PC-9 (cell line): ENCODE measurements at regions not wholly inside any gene's neighbourhood (a gene's known extent, or its start where the extent isn't known, plus 50 kb on each side); places are given as distances from the start of the nearest gene placed in this dataset.
"Not testable (repeated sequence)": the region's sequence is repeated elsewhere in the genome, so short reads cannot be mapped to it uniquely, and the experiment has no call there.

Source experiments
- BruUV-seq: library from RNA; stranded (reverse); fragments of 400-500 nt; replicated peaks from 2 replicates; lab custom pipeline; 2021; lab: Mats Ljungman, UMichigan
- CTCF ChIA-PET: fragments of 300-600 bp; sonication (Branson Sonifier 250); formaldehyde crosslinking; loops from one replicate; lab custom pipeline; 2022; ENCODE audit warnings: antibody characterized with exemption; lab: Charles Lee
- POLR2A ChIA-PET: fragments of 300-600 bp; sonication (Branson Sonifier 250); formaldehyde crosslinking; loops from one replicate; lab custom pipeline; 2022; ENCODE audit warnings: antibody characterized with exemption; ENCODE audit not compliant: unreplicated experiment; lab: Charles Lee
- DNase-seq, 2 experiments: peaks; one replicate each; pipeline versions ENCODE4 v3.0.0 to v3.0.0-alpha.2; 2015 to 2022; ENCODE audit warnings: mixed read lengths in 1 of 2
- H2AFZ ChIP-seq: fragments of 200-600 bp; sonication (generic); 2 replicates; pipeline ENCODE4 v1.8.1; 2017; ENCODE audit warnings: antibody characterized with exemption
- H3F3A ChIP-seq: fragments of 200-600 bp; sonication (generic); 2 replicates; pipeline ENCODE4 v1.8.1; 2017; ENCODE audit warnings: antibody characterized with exemption, mild to moderate bottlenecking, low read depth; ENCODE audit not compliant: insufficient read depth
- H3K27ac ChIP-seq: fragments of 200-600 bp; sonication (generic); 2 replicates; pipeline ENCODE4 v1.6.1; 2016; ENCODE audit warnings: mixed run types
- H3K27me3 ChIP-seq: fragments of 200-600 bp; sonication (generic); 2 replicates; pipeline ENCODE4 v1.6.1; 2016; ENCODE audit warnings: low read depth, mixed run types; ENCODE audit not compliant: insufficient read depth
- H3K36me3 ChIP-seq: fragments of 200-600 bp; sonication (generic); 2 replicates; pipeline ENCODE4 v1.6.1; 2016; ENCODE audit warnings: low read depth, mixed run types
- H3K4me1 ChIP-seq: fragments of 200-600 bp; sonication (generic); replicated peaks from 2 replicates; pipeline ENCODE4 v1.6.1; 2016; ENCODE audit warnings: mixed run types; ENCODE audit not compliant: insufficient read depth
- H3K4me2 ChIP-seq: fragments of 200-600 bp; sonication (generic); 2 replicates; pipeline ENCODE4 v1.6.1; 2017; ENCODE audit warnings: mixed run types
- H3K4me3 ChIP-seq: fragments of 200-600 bp; sonication (generic); 2 replicates; pipeline ENCODE4 v1.6.1; 2016; ENCODE audit warnings: mixed run types
- H3K79me2 ChIP-seq: fragments of 200-600 bp; sonication (generic); 2 replicates; pipeline ENCODE4 v1.6.1; 2017; ENCODE audit warnings: low read depth, mixed run types
- H3K9me2 ChIP-seq: fragments of 200-600 bp; sonication (generic); 2 replicates; pipeline ENCODE4 v1.8.1; 2017; ENCODE audit warnings: mild to moderate bottlenecking; ENCODE audit not compliant: insufficient read depth
- H3K9me3 ChIP-seq: fragments of 200-600 bp; sonication (generic); 2 replicates; pipeline ENCODE4 v1.8.1; 2016; ENCODE audit warnings: low read depth; ENCODE audit not compliant: insufficient read depth
- H4K20me1 ChIP-seq: fragments of 200-600 bp; sonication (generic); 2 replicates; pipeline ENCODE4 v1.8.1; 2017; ENCODE audit not compliant: insufficient read depth
- CTCF ChIP-seq: fragments of 200-600 bp; sonication (generic); conservative IDR thresholded peaks from 2 replicates; pipeline ENCODE4 v1.6.1; 2017; ENCODE audit warnings: mixed run types, antibody characterized with exemption, mild to moderate bottlenecking, moderate library complexity
- EZH2 ChIP-seq: fragments of 200-600 bp; sonication (generic); IDR thresholded peaks from 2 replicates; pipeline ENCODE4 v1.8.0; 2017; ENCODE audit warnings: antibody characterized with exemption, low read depth
- intact Hi-C: fragments of 100-400 bp; cut with micrococcal nuclease; formaldehyde crosslinking; loops from one replicate; pipeline ENCODE4 v1.10.0; 2022; ENCODE audit not compliant: unreplicated experiment

DNA sequence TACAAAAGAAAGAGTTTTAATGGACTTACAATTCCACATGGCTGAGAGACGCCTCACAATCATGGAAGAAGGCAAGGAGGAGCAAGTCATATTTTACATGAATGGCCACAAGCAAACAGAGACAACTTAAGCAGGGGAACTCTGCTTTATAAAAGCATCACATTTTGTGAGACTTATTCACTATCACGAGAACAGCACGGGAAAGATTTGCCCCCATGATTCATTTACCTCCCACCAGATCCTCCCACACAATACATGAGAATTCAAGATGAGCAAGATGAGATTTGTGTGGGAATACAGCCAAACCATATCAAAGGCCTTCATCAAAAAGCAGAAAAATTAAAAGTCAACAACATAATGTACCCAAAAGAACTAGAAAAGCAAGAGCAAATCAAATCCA lies 111.0 kb upstream of the RPRM start:
- Histone ChIP-seq H3K27ac (no peak overlapping the region), H3K4me2 (no peak overlapping the region), H3F3A (peaks cover 15% of the 10 kb centered on the region; the same call in 1 of the 2 replicates), H3K4me3 (peak overlapping the region; percentile 14; the same call in 1 of the 2 replicates), H3K4me1 (peaks cover 13% of the 10 kb centered on the region), H2AFZ (no peak overlapping the region), H4K20me1 (no peaks in the 10 kb centered on the region), H3K9me3 (peaks cover 28% of the 10 kb centered on the region), H3K9me2 (no peaks in the 10 kb centered on the region), H3K79me2 (peaks cover 76% of the 10 kb centered on the region), H3K27me3 (no peaks in the 10 kb centered on the region), H3K36me3 (no peaks in the 10 kb centered on the region; the same call in 1 of the 2 replicates)
- no peak for DNase-seq
- BruUV-seq = TSS peak; percentile 8
- ChIA-PET CTCF (no interaction called here), POLR2A (no interaction called here)
- intact Hi-C loops = no loop called here
- TF ChIP-seq EZH2 (no peak), CTCF (no peak)

DNA sequence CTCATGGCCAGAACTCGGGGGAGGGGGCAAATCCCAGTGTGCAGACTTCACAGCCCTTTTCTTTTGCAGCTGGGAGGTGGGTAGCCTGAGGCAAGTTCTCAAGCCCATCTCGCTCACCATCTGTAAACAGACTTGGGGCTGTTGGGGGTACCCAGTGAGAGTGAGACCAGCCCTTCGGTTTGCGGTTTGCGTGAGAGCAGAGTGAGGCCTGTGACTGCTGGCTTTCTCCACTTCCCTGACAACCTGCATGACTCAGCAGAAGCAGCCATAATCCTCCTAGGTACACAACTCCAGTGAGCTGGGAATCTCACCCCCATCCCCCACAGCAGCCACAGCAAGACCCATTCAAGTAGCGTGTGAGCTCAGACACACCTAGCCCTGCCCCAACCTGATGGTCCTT lies 114.5 kb upstream of the RPRM start:
- H3K4me3 ChIP-seq = peak overlapping the region; percentile 58
- peaks cover 14% of the 10 kb centered on the region for H3K4me1 ChIP-seq
- POLR2A ChIA-PET = interaction anchor here (0.6 kb wide), 2 partner anchors 40 to 864 kb away, joined by 3 to 5 read pairs; no protein-coding TSS in a partner anchor
- peaks cover 44% of the 10 kb centered on the region for H3K79me2 ChIP-seq
- H3K36me3 ChIP-seq, H4K20me1 ChIP-seq, CTCF ChIA-PET, intact Hi-C loops, BruUV-seq, H3K27me3 ChIP-seq, H3K9me2 ChIP-seq: not testable (repeated sequence)
- peak overlapping the region; percentile 77 for H3K4me2 ChIP-seq
- H2AFZ ChIP-seq = peak overlapping the region; percentile 75
- H3K9me3 ChIP-seq = peaks cover 29% of the 10 kb centered on the region
- peak; percentile 78 to 84 for DNase-seq
- H3F3A ChIP-seq = peaks cover 15% of the 10 kb centered on the region; the same call in 1 of the 2 replicates
- H3K27ac ChIP-seq = peak overlapping the region; percentile 98

DNA sequence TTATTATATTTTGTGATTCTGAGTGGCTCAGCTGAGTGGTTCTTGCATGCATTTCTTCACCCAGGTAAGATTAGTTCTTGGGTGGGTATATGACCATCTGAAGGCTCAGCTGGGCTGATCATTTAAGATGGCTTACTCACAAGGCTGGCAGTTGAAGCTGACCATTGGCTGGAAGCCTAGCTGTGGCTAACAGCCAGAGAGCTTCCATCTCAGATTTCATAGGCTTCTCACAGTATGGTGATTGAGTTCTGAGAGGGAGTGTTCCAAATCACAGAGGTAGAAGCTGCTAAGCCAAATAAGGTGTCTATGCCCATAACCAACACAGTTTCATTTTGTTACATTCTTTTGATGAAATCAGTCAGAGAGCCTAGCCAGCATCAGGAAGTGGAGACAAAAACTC lies 117.4 kb upstream of the RPRM start:
- DNase-seq = peak in 1 of 2 experiments; percentile 46
- Histone ChIP-seq H3K36me3 (no peaks in the 10 kb centered on the region; the same call in 1 of the 2 replicates), H3K4me1 (peaks cover 14% of the 10 kb centered on the region), H3K4me3 (no peak overlapping the region), H3K27me3 (no peaks in the 10 kb centered on the region), H3F3A (peaks cover 15% of the 10 kb centered on the region; the same call in 1 of the 2 replicates), H2AFZ (no peak overlapping the region), H4K20me1 (no peaks in the 10 kb centered on the region), H3K27ac (peak overlapping the region; percentile 26; the same call in 1 of the 2 replicates), H3K4me2 (no peak overlapping the region), H3K9me2 (no peaks in the 10 kb centered on the region), H3K79me2 (peaks cover 16% of the 10 kb centered on the region), H3K9me3 (peaks cover 12% of the 10 kb centered on the region)
- ChIA-PET CTCF (no interaction called here), POLR2A (no interaction called here)
- BruUV-seq = no TSS peak
- intact Hi-C loops = no loop called here
- TF ChIP-seq CTCF = no peak
- no peak for TF ChIP-seq EZH2

DNA sequence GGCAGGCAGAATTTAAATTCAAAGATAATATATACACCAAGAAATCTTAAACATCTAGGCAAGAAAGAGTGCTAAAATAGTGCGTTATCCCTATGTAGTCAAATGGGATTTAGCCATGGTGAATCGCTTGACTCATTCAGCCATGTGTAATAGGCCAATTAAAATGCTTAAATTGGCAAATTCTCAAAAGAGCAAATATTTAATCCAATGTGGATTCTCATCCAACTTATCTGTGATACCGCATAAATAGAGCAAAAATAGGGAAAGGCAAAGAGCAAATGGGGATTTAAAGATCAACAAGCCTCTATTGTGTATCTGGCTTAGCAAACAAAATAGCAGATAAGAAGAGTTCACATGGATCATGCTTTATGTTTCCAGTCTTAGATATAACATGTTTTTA lies 123.2 kb upstream of the RPRM start:
- H3F3A ChIP-seq = no peaks in the 10 kb centered on the region
- TF ChIP-seq EZH2 (no peak), CTCF (no peak)
- no peak overlapping the region for H2AFZ ChIP-seq
- H3K9me2 ChIP-seq = no peaks in the 10 kb centered on the region
- H3K36me3 ChIP-seq = no peaks in the 10 kb centered on the region
- H3K4me2 ChIP-seq = no peak overlapping the region
- H3K27ac ChIP-seq = no peak overlapping the region
- DNase-seq = no peak
- no peaks in the 10 kb centered on the region for H4K20me1 ChIP-seq
- intact Hi-C loops = no loop called here
- ChIA-PET POLR2A (no interaction called here), CTCF (no interaction called here)
- BruUV-seq = no TSS peak
- H3K4me3 ChIP-seq = no peak overlapping the region
- no peaks in the 10 kb centered on the region for H3K27me3 ChIP-seq
- H3K4me1 ChIP-seq = peaks cover 10% of the 10 kb centered on the region
- H3K79me2 ChIP-seq = no peaks in the 10 kb centered on the region
- H3K9me3 ChIP-seq = no peaks in the 10 kb centered on the region; the same call in 1 of the 2 replicates
